ENCODE measurements at regions not wholly inside any gene's neighbourhood (a gene's known extent, or its start where the extent isn't known, plus 50 kb on each side); places are given as distances from the start of the nearest gene placed in this dataset.

- TF ChIP-seq POLR2A (IDR thresholded peaks at IDR 0.05) (no peak), CTCF (IDR thresholded peaks at IDR 0.05) (no peak)
Observed at GRCh38 chr2:59879700-59880131, 673.7 kb downstream of the BCL11A start.
